Ishikawa (cell line): ENCODE measurements at regions not wholly inside any gene's neighbourhood (a gene's known extent, or its start where the extent isn't known, plus 50 kb on each side); places are given as distances from the start of the nearest gene placed in this dataset.

Experiments used
- CEBPB ChIP-seq: IDR thresholded peaks from 2 replicates; pipeline ENCODE4 v1.6.1; 2012
- CREB1 ChIP-seq: IDR thresholded peaks from 2 replicates; pipeline ENCODE4 v1.6.1; 2012; ENCODE audit warnings: low read depth
- EP300 ChIP-seq: IDR thresholded peaks from 2 replicates; pipeline ENCODE4 v1.6.1; 2012; ENCODE audit warnings: borderline replicate concordance
- FOXM1 ChIP-seq: IDR thresholded peaks from 2 replicates; pipeline ENCODE4 v1.6.1; 2012; ENCODE audit warnings: low read depth, borderline replicate concordance
- MAX ChIP-seq: IDR thresholded peaks from 2 replicates; pipeline ENCODE4 v1.6.1; 2012
- NFIC ChIP-seq: IDR thresholded peaks from 2 replicates; pipeline ENCODE4 v1.6.1; 2012
- RAD21 ChIP-seq: IDR thresholded peaks from 2 replicates; pipeline ENCODE4 v1.6.1; 2012; ENCODE audit warnings: low read depth
- REST ChIP-seq: IDR thresholded peaks from 2 replicates; pipeline ENCODE4 v1.6.1; 2012; ENCODE audit warnings: low read depth, mild to moderate bottlenecking
- TAF1 ChIP-seq: IDR thresholded peaks from 2 replicates; pipeline ENCODE4 v1.6.1; 2012; ENCODE audit warnings: low read depth, mild to moderate bottlenecking
- TEAD4 ChIP-seq: IDR thresholded peaks from 2 replicates; pipeline ENCODE4 v1.6.1; 2012
- YY1 ChIP-seq: IDR thresholded peaks from 2 replicates; pipeline ENCODE4 v1.6.1; 2012; ENCODE audit warnings: low read depth
- TF ChIP-seq, protein P1 (sequence below): IDR thresholded peaks from 2 replicates; pipeline ENCODE4 v1.6.1; 2012

- TF ChIP-seq MAX, result no peak
- no peak for TF ChIP-seq FOXM1
- no peak for TF ChIP-seq NFIC
- no peak for TF ChIP-seq RAD21
- TF ChIP-seq, protein P1, sequence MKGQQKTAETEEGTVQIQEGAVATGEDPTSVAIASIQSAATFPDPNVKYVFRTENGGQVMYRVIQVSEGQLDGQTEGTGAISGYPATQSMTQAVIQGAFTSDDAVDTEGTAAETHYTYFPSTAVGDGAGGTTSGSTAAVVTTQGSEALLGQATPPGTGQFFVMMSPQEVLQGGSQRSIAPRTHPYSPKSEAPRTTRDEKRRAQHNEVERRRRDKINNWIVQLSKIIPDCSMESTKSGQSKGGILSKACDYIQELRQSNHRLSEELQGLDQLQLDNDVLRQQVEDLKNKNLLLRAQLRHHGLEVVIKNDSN, result no peak
- no peak for TF ChIP-seq CREB1
- TF ChIP-seq CEBPB, result no peak
- TF ChIP-seq EP300, result no peak
- no peak for TF ChIP-seq REST
- no peak for TF ChIP-seq TEAD4
- TF ChIP-seq YY1, result no peak
- TF ChIP-seq TAF1, result no peak
Measured at GRCh38 chr5:36378551-36378950, 76.8 kb upstream of the RANBP3L start.
